GM13977 (cell line): ENCODE measurements at regions not wholly inside any gene's neighbourhood (a gene's known extent, or its start where the extent isn't known, plus 50 kb on each side); places are given as distances from the start of the nearest gene placed in this dataset.

Source experiments
- DNase-seq: peaks from one replicate; pipeline ENCODE4 v3.0.0; 2012; ENCODE audit warnings: low spot score
- CTCF ChIP-seq: IDR thresholded peaks from 2 replicates; pipeline ENCODE4 v1.5.1; 2012; ENCODE audit warnings: mild to moderate bottlenecking, control low read depth; ENCODE audit not compliant: insufficient read depth; ENCODE audit errors: extremely low read depth, missing control alignments
- in situ Hi-C: fragments of 300-500 bp; cut with MboI; formaldehyde crosslinking; loops from one replicate; pipeline ENCODE4 v1.12.0; 2022; ENCODE audit warnings: low sequenced_read_pairs, low pct_unique_long_range_greater_than_20kb, mixed read lengths, inconsistent platforms; ENCODE audit not compliant: unreplicated experiment

- in situ Hi-C loops, result no loop called here
- no peak for DNase-seq
- TF ChIP-seq CTCF, result no peak
Observed at GRCh38 chr4:30870513-30870912, 150.3 kb downstream of the PCDH7 start.

- no peak for TF ChIP-seq CTCF
- in situ Hi-C loops, result no loop called here
- DNase-seq, result no peak
Observed at GRCh38 chr4:30875658-30876269, 155.6 kb downstream of the PCDH7 start.

GRCh38 chr4:30879855-30880598, 159.9 kb downstream of the PCDH7 start:
- in situ Hi-C loops, result no loop called here
- TF ChIP-seq CTCF, result no peak
- DNase-seq, result no peak

- DNase-seq, result no peak
- TF ChIP-seq CTCF, result no peak
- in situ Hi-C loops, result no loop called here
Observed at GRCh38 chr4:30881985-30882384, 161.8 kb downstream of the PCDH7 start.

- in situ Hi-C loops, result no loop called here
- DNase-seq, result no peak
- no peak for TF ChIP-seq CTCF
Observed at GRCh38 chr4:30882443-30882842, 162.3 kb downstream of the PCDH7 start.

- in situ Hi-C loops, result no loop called here
- no peak for DNase-seq
- TF ChIP-seq CTCF, result no peak
Observed at GRCh38 chr4:30882995-30883675, 163.0 kb downstream of the PCDH7 start.
